Endothelial cell (in vitro differentiated cells): ENCODE measurements at regions not wholly inside any gene's neighbourhood (a gene's known extent, or its start where the extent isn't known, plus 50 kb on each side); places are given as distances from the start of the nearest gene placed in this dataset.

Experiments used
- DNase-seq: peaks from one replicate; pipeline ENCODE4 v3.0.0; 2021; ENCODE audit warnings: low spot score
- H3K27ac Mint-ChIP-seq: one replicate; pipeline ENCODE4 v1.8.0; 2021; ENCODE audit warnings: mixed read lengths, inconsistent platforms; ENCODE audit not compliant: unreplicated experiment
- H3K27me3 Mint-ChIP-seq: one replicate; pipeline ENCODE4 v1.8.0; 2021; ENCODE audit warnings: mild to moderate bottlenecking, moderate library complexity, mixed read lengths, inconsistent platforms; ENCODE audit not compliant: unreplicated experiment
- H3K36me3 Mint-ChIP-seq: one replicate; pipeline ENCODE4 v1.8.0; 2021; ENCODE audit warnings: mild to moderate bottlenecking, low read depth, mixed read lengths, inconsistent platforms; ENCODE audit not compliant: unreplicated experiment
- H3K4me1 Mint-ChIP-seq: one replicate; pipeline ENCODE4 v1.8.0; 2021; ENCODE audit warnings: mild to moderate bottlenecking, mixed read lengths, inconsistent platforms; ENCODE audit not compliant: unreplicated experiment
- H3K4me3 Mint-ChIP-seq: one replicate; pipeline ENCODE4 v1.8.0; 2021; ENCODE audit warnings: mild to moderate bottlenecking, mixed read lengths, inconsistent platforms; ENCODE audit not compliant: unreplicated experiment
- H3K9me3 Mint-ChIP-seq: one replicate; pipeline ENCODE4 v1.8.0; 2021; ENCODE audit warnings: mixed read lengths, inconsistent platforms; ENCODE audit not compliant: unreplicated experiment
- TF ChIP-seq, protein P1 (sequence below): fragments of 200-600 bp; sonication (generic); IDR thresholded peaks from one replicate; pipeline ENCODE4 v1.5.0; 2021; ENCODE audit warnings: antibody characterized with exemption; ENCODE audit not compliant: unreplicated experiment

DNA sequence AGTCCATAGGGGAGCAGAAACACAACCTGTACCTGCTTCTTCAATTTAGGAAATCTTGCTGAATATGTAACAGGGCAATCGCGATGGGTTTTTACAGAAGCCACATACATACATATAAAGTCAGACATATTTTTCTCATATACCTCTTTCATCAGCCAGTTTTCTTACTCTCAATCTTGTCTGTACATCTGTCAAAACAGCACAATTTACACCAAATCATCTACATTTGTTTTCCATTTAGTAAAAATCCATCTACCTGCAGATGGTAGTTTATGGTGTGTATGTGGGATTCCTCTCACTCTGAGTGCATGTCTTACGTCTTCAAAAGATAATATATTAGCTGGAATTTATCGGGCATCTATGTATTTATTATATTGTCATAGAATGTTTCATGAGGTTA is 208.7 kb downstream of the ZPLD1 start:
- Mint-ChIP-seq H3K27me3 (no peaks in the 10 kb centered on the region), H3K4me1 (no peaks in the 10 kb centered on the region), H3K4me3 (no peak overlapping the region), H3K36me3 (no peaks in the 10 kb centered on the region), H3K9me3 (no peaks in the 10 kb centered on the region), H3K27ac (no peak overlapping the region)
- TF ChIP-seq, protein P1, sequence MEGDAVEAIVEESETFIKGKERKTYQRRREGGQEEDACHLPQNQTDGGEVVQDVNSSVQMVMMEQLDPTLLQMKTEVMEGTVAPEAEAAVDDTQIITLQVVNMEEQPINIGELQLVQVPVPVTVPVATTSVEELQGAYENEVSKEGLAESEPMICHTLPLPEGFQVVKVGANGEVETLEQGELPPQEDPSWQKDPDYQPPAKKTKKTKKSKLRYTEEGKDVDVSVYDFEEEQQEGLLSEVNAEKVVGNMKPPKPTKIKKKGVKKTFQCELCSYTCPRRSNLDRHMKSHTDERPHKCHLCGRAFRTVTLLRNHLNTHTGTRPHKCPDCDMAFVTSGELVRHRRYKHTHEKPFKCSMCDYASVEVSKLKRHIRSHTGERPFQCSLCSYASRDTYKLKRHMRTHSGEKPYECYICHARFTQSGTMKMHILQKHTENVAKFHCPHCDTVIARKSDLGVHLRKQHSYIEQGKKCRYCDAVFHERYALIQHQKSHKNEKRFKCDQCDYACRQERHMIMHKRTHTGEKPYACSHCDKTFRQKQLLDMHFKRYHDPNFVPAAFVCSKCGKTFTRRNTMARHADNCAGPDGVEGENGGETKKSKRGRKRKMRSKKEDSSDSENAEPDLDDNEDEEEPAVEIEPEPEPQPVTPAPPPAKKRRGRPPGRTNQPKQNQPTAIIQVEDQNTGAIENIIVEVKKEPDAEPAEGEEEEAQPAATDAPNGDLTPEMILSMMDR, result no peak
- DNase-seq, result no peak

DNA sequence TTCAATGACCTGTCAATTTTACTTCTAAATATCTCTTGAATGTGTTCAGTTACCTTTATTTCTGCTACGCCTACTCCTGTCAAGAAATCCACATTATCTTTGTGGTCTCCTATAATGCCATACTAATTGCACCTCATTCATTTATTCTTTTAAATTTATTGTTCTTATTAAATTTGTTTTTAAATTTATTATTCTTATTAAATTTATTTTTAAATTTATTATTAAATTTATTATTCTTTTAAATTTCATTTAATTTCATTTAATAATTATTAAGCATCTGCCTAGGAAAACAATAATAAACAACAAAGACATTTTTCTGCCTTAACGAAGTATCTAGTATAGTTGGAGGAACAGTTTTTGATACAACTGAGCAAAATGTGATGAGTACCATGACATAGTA is 211.7 kb downstream of the ZPLD1 start:
- TF ChIP-seq, protein P1, result no peak
- Mint-ChIP-seq H3K27me3 (no peaks in the 10 kb centered on the region), H3K9me3 (no peaks in the 10 kb centered on the region), H3K27ac (no peak overlapping the region), H3K36me3 (no peaks in the 10 kb centered on the region), H3K4me1 (no peaks in the 10 kb centered on the region), H3K4me3 (no peak overlapping the region)
- no peak for DNase-seq

DNA sequence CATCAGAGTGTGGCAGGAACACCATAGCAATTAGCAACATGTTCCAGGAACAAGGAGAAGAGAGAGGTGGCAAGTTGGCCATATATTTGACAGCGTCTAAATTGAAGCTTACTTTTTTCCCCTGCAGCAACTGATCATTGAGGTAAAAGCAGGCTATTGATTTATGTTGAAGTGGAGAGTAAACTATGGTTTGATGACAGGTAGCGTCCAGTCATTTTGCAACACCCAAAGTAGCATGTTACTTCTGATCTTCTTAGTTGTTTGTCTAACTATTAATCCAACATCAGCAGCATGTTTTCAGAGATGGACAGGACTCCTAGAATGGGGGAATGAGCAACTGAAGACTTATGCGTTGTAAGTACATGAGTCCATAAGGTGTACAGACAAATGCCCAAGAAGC is 225.8 kb downstream of the ZPLD1 start:
- no peaks in the 10 kb centered on the region for H3K4me1 Mint-ChIP-seq
- H3K36me3 Mint-ChIP-seq, result no peaks in the 10 kb centered on the region
- H3K27ac Mint-ChIP-seq, result no peak overlapping the region
- TF ChIP-seq, protein P1, result no peak
- no peaks in the 10 kb centered on the region for H3K9me3 Mint-ChIP-seq
- no peak for DNase-seq
- no peaks in the 10 kb centered on the region for H3K27me3 Mint-ChIP-seq
- H3K4me3 Mint-ChIP-seq, result no peak overlapping the region

DNA sequence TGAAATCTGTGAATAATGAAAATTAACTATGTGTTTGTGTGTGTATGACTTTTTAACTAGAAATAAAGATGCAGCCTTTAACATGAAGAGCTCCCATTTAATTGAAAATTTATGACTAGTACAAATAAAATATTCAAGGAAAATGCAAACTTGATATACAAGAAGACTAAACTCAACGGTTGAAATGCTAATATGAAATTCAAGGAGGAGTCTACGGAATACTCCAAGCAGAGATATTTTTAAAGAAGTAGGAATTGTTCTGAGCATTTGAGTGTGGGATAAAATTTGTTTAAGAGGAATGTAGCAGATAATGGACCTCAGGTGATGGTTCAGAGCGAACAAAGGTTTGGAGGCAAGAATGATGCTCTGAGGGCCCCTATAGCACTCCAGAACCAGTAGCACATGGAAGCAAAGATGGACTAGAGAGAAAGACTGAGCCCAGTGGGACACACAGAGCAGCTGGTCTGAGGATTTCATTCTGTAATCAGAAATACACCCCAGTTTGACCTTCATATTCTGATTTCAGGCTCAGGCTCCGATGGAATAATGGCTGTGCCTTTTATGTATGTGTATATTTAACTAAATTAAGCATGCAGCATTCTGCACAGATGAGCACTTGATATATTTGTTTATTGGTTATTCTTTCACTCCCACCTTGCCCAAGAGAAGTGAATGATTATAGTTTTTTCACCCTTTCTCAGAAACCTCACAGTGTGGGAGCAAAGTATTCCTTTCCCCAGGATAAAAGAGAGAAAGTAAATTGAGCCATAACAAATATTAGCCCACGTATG is 227.1 kb downstream of the ZPLD1 start:
- Mint-ChIP-seq H3K27ac (no peak overlapping the region), H3K27me3 (no peaks in the 10 kb centered on the region), H3K4me1 (no peaks in the 10 kb centered on the region), H3K4me3 (no peak overlapping the region), H3K36me3 (no peaks in the 10 kb centered on the region), H3K9me3 (no peaks in the 10 kb centered on the region)
- DNase-seq, result no peak
- TF ChIP-seq, protein P1, result no peak

DNA sequence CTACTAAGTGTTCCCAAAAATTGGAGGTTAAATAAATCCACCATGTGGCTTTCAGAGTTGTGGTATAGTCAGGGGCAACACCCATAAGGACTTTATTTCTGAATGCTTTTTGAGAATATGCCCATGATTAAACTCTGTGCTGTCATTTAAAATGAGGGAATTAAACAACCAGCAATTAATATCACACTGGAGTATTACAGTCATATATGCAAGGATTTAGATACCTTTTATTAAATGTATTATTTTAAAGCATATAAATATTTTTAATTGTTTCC is 227.6 kb downstream of the ZPLD1 start:
- Mint-ChIP-seq H3K27me3 (no peaks in the 10 kb centered on the region), H3K9me3 (no peaks in the 10 kb centered on the region)

More for the DNA sequence above, 227.6 kb downstream of the ZPLD1 start:
- Mint-ChIP-seq H3K36me3 (no peaks in the 10 kb centered on the region), H3K4me1 (no peaks in the 10 kb centered on the region), H3K4me3 (no peak overlapping the region), H3K27ac (no peak overlapping the region)
- no peak for DNase-seq
- TF ChIP-seq, protein P1, result no peak
